K562 (cell line): ENCODE measurements at regions not wholly inside any gene's neighbourhood (a gene's known extent, or its start where the extent isn't known, plus 50 kb on each side); places are given as distances from the start of the nearest gene placed in this dataset.

Source experiments
- ATAC-seq: fragments of 200-7000 bp; cut with Tn5 transposase; 3 replicates; pipeline ENCODE4 v1.9.1; 2020; ENCODE audit warnings: moderate library complexity
- BruUV-seq: library from RNA; stranded (reverse); fragments of 400-500 nt; replicated peaks from 2 replicates; lab custom pipeline; 2021; lab: Mats Ljungman, UMichigan
- CTCF ChIA-PET: fragments of 300-600 bp; formaldehyde crosslinking; extraction: SDS; loops from one replicate; lab custom pipeline; 2021; ENCODE audit warnings: low intra/inter-chr PET ratio; lab: Yijun Ruan, JAX
- POLR2A ChIA-PET: fragments of 300-600, 350-650 bp; sonication (Branson Sonifier 250); formaldehyde crosslinking; extraction: SDS; loops from one replicate; lab custom pipeline; 2021; ENCODE audit warnings: antibody characterized with exemption, inconsistent platforms; lab: Yijun Ruan, JAX
- DNase-seq, 4 experiments: peaks; one replicate each; pipeline versions ENCODE4 v3.0.0 to v3.0.0-alpha.2; 2011 to 2018; ENCODE audit warnings: low spot score in 3 of 4, mixed read lengths in 3 of 4; ENCODE audit errors: extremely low read depth in 1 of 4
- FAIRE-seq: peaks from 2 replicates; lab custom pipeline; 2011; peaks lifted over from hg19 to GRCh38; lab: Jason Lieb, UNC
- H2AFZ ChIP-seq: 2 replicates; pipeline ENCODE4 v1.6.0; 2011; ENCODE audit warnings: low read depth, low read length, control low read depth, inconsistent platforms
- H3K27ac ChIP-seq: fragments of 200-600 bp; 3 replicates; pipeline ENCODE4 v1.8.0; 2011; ENCODE audit warnings: low read depth, mild to moderate bottlenecking, control low read depth, inconsistent platforms, low read length, moderate library complexity, mixed read lengths; ENCODE audit errors: extremely low read depth
- H3K27me3 ChIP-seq, 2 experiments: fragments of 300-600 bp in 1 of 2; 2 replicates in 1 of 2; 3 replicates in 1 of 2; pipeline versions ENCODE4 v1.6.0 to v1.8.0; 2011; ENCODE audit warnings: inconsistent platforms in 2 of 2, low read length in 2 of 2, mild to moderate bottlenecking in 1 of 2, mixed read lengths in 1 of 2, moderate library complexity in 1 of 2; ENCODE audit not compliant: control insufficient read depth in 2 of 2, insufficient read depth in 2 of 2
- H3K36me3 ChIP-seq: fragments of 300-600 bp; 3 replicates; pipeline ENCODE4 v1.8.0; 2011; ENCODE audit warnings: mild to moderate bottlenecking, low read length, inconsistent platforms; ENCODE audit not compliant: control insufficient read depth, insufficient read depth
- H3K4me1 ChIP-seq, 2 experiments: fragments of 200-600 bp in 1 of 2; replicated peaks in 1 of 2; 2 replicates in 1 of 2; 3 replicates in 1 of 2; pipeline versions ENCODE4 v1.5.1 to v1.8.0; 2011; ENCODE audit warnings: inconsistent platforms in 2 of 2, low read length in 2 of 2, mild to moderate bottlenecking in 1 of 2, mixed read lengths in 1 of 2, moderate library complexity in 1 of 2; ENCODE audit not compliant: control insufficient read depth in 2 of 2, insufficient read depth in 2 of 2
- H3K4me2 ChIP-seq: 2 replicates; pipeline ENCODE4 v1.6.1; 2011; ENCODE audit warnings: low read length, control low read depth, inconsistent platforms, mixed read lengths; ENCODE audit not compliant: insufficient read depth
- H3K4me3 ChIP-seq: fragments of 200-600 bp; sonication (generic), shearing (Covaris generic); 2 replicates; pipeline ENCODE4 v1.5.1; 2016; ENCODE audit warnings: control low read depth, inconsistent platforms
- H3K79me2 ChIP-seq: fragments of 200-600 bp; 3 replicates; pipeline ENCODE4 v1.8.0; 2011; ENCODE audit warnings: low read length, inconsistent platforms; ENCODE audit not compliant: control insufficient read depth, insufficient read depth
- H3K9ac ChIP-seq, 2 experiments: 2 replicates each; pipeline versions ENCODE4 v1.6.0 to v1.6.1; 2011; ENCODE audit warnings: low read depth in 2 of 2, low read length in 2 of 2, control low read depth in 1 of 2, inconsistent platforms in 1 of 2, mild to moderate bottlenecking in 1 of 2, mixed read lengths in 1 of 2; ENCODE audit not compliant: insufficient read depth in 1 of 2
- H3K9me1 ChIP-seq: one replicate; pipeline ENCODE4 v1.6.0; 2011; ENCODE audit warnings: inconsistent platforms, mild to moderate bottlenecking, low read length, moderate library complexity; ENCODE audit not compliant: control insufficient read depth, insufficient read depth
- H3K9me3 ChIP-seq: replicated peaks from 2 replicates; pipeline ENCODE4 v1.5.1; 2011; ENCODE audit warnings: low read depth, low read length, inconsistent platforms; ENCODE audit not compliant: control insufficient read depth, insufficient read depth
- H4K20me1 ChIP-seq: replicated peaks from 2 replicates; pipeline ENCODE4 v1.6.1; 2011; ENCODE audit warnings: low read length, inconsistent platforms, mixed read lengths; ENCODE audit not compliant: control insufficient read depth, insufficient read depth
- CBFB ChIP-seq: sonication (generic); formaldehyde crosslinking; IDR thresholded peaks from 2 replicates; pipeline ENCODE4 v1.4.0; 2020; ENCODE audit warnings: mild to moderate bottlenecking, missing genetic modification reagents
- GABPA ChIP-seq: fragments of 200-800 bp; sonication (Bioruptor generic); conservative IDR thresholded peaks from 2 replicates; pipeline ENCODE4 v1.6.1; 2016; ENCODE audit warnings: low read depth, missing genetic modification characterization, missing compliant biosample characterization
- PCBP2 ChIP-seq: fragments of 200-400 bp; formaldehyde crosslinking; IDR thresholded peaks from 2 replicates; pipeline ENCODE4 v1.6.1; 2018; ENCODE audit warnings: low read length, low read depth, mild to moderate bottlenecking, moderate library complexity; ENCODE audit not compliant: poor library complexity, severe bottlenecking
- STAT6 ChIP-seq: sonication (generic); formaldehyde crosslinking; IDR thresholded peaks from 2 replicates; pipeline ENCODE4 v1.8.1; 2023; ENCODE audit warnings: mild to moderate bottlenecking, missing genetic modification reagents
- TARDBP ChIP-seq: fragments of 450-650 bp; IDR thresholded peaks from 2 replicates; pipeline ENCODE4 v1.6.1; 2016
- WGBS: fragments of 100-300 bp; shearing (Covaris generic); methylation state at CpG from one replicate; pipeline ENCODE4 v1.1.6; 2016; ENCODE audit warnings: low coverage, mixed read lengths; ENCODE audit not compliant: insufficient coverage; ENCODE audit errors: missing lambda C conversion rate; 5-methylcytosine and 5-hydroxymethylcytosine counted together
- in situ Hi-C: fragments of 300-500 bp; cut with MboI; formaldehyde crosslinking; loops from 4 replicates; pipeline ENCODE4 v1.15.0; 2018; ENCODE audit warnings: inconsistent platforms, mixed read lengths
- intact Hi-C: fragments of 100-400 bp; cut with micrococcal nuclease; formaldehyde crosslinking; loops from 2 replicates; pipeline ENCODE4 v1.14.2; 2022

- FAIRE-seq (no peak), ATAC-seq (no peak), DNase-seq (no peak)
- no peaks in the 10 kb centered on the region for H3K9me3 ChIP-seq
- in situ Hi-C loops, result no loop called here
- no peak overlapping the region for H2AFZ ChIP-seq
- 0% methylated on average over 17 of the region's 17 CpGs for WGBS
- no peak overlapping the region for H3K4me2 ChIP-seq
- BruUV-seq, result no TSS peak
- no peaks in the 10 kb centered on the region for H3K4me1 ChIP-seq
- CTCF ChIA-PET, result no interaction called here
- H3K9me1 ChIP-seq, result no peaks in the 10 kb centered on the region
- no peaks in the 10 kb centered on the region for H3K36me3 ChIP-seq
- H3K27me3 ChIP-seq, result no peaks in the 10 kb centered on the region; a peak in 1 of 5 replicates
- POLR2A ChIA-PET, result no interaction called here
- intact Hi-C loops, result no loop called here
- no peaks in the 10 kb centered on the region for H4K20me1 ChIP-seq
- TF ChIP-seq GABPA (tag), result no peak
- no peak for TF ChIP-seq CBFB (CRISPR knock-in tag)
- no peak for TF ChIP-seq PCBP2
- no peak for TF ChIP-seq STAT6 (CRISPR knock-in tag)
- TF ChIP-seq TARDBP, result no peak
- TF ChIP-seq, all 486 proteins: peak for 0
- Histone ChIP-seq H3K27ac (no peak overlapping the region), H3K4me3 (no peak overlapping the region), H3K9ac (no peak overlapping the region), H3K79me2 (no peaks in the 10 kb centered on the region)
These were observed 228.0 kb upstream of the SALL3 start for GRCh38 chr18:78751664-78752063.
